ENCODE measurements at regions not wholly inside any gene's neighbourhood (a gene's known extent, or its start where the extent isn't known, plus 50 kb on each side); places are given as distances from the start of the nearest gene placed in this dataset.

DNA sequence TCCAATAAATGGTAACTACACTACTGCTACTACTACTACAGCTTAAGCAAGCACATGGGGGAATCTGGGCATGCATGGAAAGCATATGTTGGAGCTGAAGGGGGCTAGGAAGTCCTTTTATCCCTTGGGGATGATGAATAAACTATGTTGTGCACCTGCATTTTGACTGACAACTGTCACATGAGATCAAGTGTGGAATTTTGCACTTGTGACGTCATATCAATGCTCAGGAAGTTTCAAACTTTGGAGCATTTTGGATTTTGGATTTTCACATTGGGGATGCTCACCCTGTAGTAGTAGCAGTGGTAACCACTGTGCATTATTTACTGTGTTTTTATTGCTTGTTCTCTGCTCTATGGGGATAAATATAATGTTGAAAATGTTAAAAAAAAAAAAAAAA is 100.5 kb upstream of the SMAD1 start:
- Mint-ChIP-seq H3K4me3 (no peak overlapping the region), H3K27ac (no peak overlapping the region), H3K4me1 (no peaks in the 10 kb centered on the region), H3K36me3 (no peaks in the 10 kb centered on the region), H3K9me3 (no peaks in the 10 kb centered on the region), H3K27me3 (no peaks in the 10 kb centered on the region)
- CTCF ChIA-PET: no interaction called here
- no peak for DNase-seq

- Mint-ChIP-seq H3K27me3 (no peaks in the 10 kb centered on the region), H3K4me1 (no peaks in the 10 kb centered on the region), H3K4me3 (no peak overlapping the region), H3K27ac (no peak overlapping the region), H3K36me3 (no peaks in the 10 kb centered on the region), H3K9me3 (peaks cover 3% of the 10 kb centered on the region)
- CTCF ChIA-PET: no interaction called here
- DNase-seq: no peak
Measured at GRCh38 chr4:145380123-145380522, 101.5 kb upstream of the SMAD1 start.

- no peaks in the 10 kb centered on the region for H3K27me3 Mint-ChIP-seq
- no peaks in the 10 kb centered on the region for H3K36me3 Mint-ChIP-seq
- DNase-seq: no peak
- H3K9me3 Mint-ChIP-seq: peaks cover 3% of the 10 kb centered on the region
- no peaks in the 10 kb centered on the region for H3K4me1 Mint-ChIP-seq
- H3K27ac Mint-ChIP-seq: no peak overlapping the region
- no peak overlapping the region for H3K4me3 Mint-ChIP-seq
- CTCF ChIA-PET: no interaction called here
Measured at GRCh38 chr4:145375416-145375815, 106.2 kb upstream of the SMAD1 start.

DNA sequence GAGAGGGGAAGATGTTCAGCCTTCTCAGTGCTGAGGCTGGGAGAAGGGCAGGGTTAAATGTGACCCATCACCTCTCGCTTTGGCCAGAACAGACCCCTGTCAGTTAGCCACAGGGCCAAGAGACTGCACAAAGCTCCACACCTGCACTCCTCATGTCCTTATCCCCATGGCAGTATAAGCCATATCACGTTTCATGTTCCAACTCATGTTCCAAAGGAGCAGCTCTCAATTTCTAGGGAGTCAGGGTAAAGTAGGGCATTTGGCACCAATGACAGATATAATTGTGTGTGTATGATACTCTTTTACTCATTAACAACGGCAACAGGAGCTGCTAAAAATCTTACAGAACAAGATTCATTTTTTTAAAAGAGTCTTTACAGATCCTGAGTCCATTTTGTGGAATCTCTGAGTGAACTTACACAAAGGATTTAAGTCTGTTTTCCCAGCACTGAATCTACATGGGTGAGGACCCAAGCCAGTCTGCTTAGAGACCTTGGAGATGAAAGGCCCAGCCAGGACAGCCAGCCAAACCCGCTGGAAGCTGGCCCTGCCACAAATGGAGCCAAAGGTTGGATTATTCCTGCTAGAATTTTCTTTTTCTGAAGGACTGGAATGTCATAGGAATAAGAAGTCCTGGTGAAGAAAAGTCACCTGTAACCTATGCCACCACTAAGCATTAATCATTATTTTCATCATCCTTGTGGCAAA is 129.1 kb upstream of the SMAD1 start:
- Mint-ChIP-seq H3K27ac (no peak overlapping the region), H3K36me3 (no peaks in the 10 kb centered on the region), H3K4me3 (no peak overlapping the region), H3K9me3 (no peaks in the 10 kb centered on the region), H3K4me1 (no peaks in the 10 kb centered on the region), H3K27me3 (no peaks in the 10 kb centered on the region)
- CTCF ChIA-PET: no interaction called here
- DNase-seq: no peak

DNA sequence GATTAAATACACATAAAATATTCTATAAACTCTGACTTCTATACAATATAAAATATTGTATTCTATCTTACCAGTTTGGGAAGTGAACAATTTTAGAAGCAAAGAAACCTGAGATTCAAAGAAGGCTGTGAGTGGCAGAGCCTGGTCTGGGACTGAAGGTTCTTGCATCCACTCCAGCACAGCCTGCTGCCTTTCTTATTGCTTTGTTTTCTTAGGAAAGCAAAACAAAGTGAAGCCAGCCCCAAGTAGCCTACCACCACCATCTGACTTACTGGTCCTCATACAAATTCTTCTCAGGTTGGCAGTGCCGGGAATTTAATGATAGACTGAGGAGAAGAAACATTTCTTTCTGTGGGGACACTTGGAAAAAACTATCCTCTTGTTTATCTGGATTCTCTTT is 129.7 kb upstream of the SMAD1 start:
- no peaks in the 10 kb centered on the region for H3K36me3 Mint-ChIP-seq
- no peaks in the 10 kb centered on the region for H3K27me3 Mint-ChIP-seq
- DNase-seq: no peak
- H3K9me3 Mint-ChIP-seq: no peaks in the 10 kb centered on the region
- CTCF ChIA-PET: no interaction called here
- no peak overlapping the region for H3K27ac Mint-ChIP-seq
- H3K4me3 Mint-ChIP-seq: no peak overlapping the region
- no peaks in the 10 kb centered on the region for H3K4me1 Mint-ChIP-seq

DNA sequence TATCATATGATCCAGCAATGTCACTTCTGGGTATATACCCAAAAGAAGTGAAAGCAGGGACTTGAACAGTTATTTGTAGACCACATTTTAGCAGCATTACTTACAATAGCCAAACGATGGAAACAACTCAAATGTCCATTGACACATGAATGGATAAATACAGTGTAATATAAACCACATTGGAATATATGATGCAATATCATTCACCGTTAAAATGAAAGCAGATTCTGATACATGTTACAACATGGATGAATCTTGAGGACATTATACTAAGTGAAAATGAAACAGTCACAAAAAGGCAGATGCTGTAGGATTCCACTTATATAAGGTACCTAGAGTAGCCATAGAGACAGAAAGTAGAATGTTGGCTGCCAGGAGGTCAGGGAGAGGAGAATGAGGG is 130.5 kb upstream of the SMAD1 start:
- Mint-ChIP-seq H3K9me3 (no peaks in the 10 kb centered on the region), H3K4me1 (no peaks in the 10 kb centered on the region), H3K27ac (no peak overlapping the region), H3K36me3 (no peaks in the 10 kb centered on the region), H3K27me3 (no peaks in the 10 kb centered on the region), H3K4me3 (no peak overlapping the region)
- CTCF ChIA-PET: no interaction called here
- DNase-seq: no peak

GRCh38 chr4:145348291-145348690 is 133.4 kb upstream of the SMAD1 start:
- Mint-ChIP-seq H3K27ac (no peak overlapping the region), H3K27me3 (no peaks in the 10 kb centered on the region), H3K4me3 (no peak overlapping the region), H3K4me1 (no peaks in the 10 kb centered on the region), H3K9me3 (no peaks in the 10 kb centered on the region), H3K36me3 (no peaks in the 10 kb centered on the region)
- CTCF ChIA-PET: no interaction called here
- no peak for DNase-seq

GRCh38 chr4:145347684-145348083 is 134.0 kb upstream of the SMAD1 start:
- H3K4me3 Mint-ChIP-seq: no peak overlapping the region
- H3K27me3 Mint-ChIP-seq: no peaks in the 10 kb centered on the region
- no peaks in the 10 kb centered on the region for H3K36me3 Mint-ChIP-seq
- H3K9me3 Mint-ChIP-seq: no peaks in the 10 kb centered on the region
- CTCF ChIA-PET: no interaction called here
- no peaks in the 10 kb centered on the region for H3K4me1 Mint-ChIP-seq
- DNase-seq: no peak
- H3K27ac Mint-ChIP-seq: no peak overlapping the region

- Mint-ChIP-seq H3K27me3 (no peaks in the 10 kb centered on the region), H3K4me1 (no peaks in the 10 kb centered on the region), H3K36me3 (no peaks in the 10 kb centered on the region), H3K4me3 (no peak overlapping the region), H3K27ac (no peak overlapping the region), H3K9me3 (no peaks in the 10 kb centered on the region)
- CTCF ChIA-PET: no interaction called here
- no peak for DNase-seq
Measured at GRCh38 chr4:145346081-145346480, 135.6 kb upstream of the SMAD1 start.

- Mint-ChIP-seq H3K4me3 (no peak overlapping the region), H3K27ac (no peak overlapping the region), H3K4me1 (no peaks in the 10 kb centered on the region), H3K27me3 (no peaks in the 10 kb centered on the region), H3K9me3 (no peaks in the 10 kb centered on the region), H3K36me3 (no peaks in the 10 kb centered on the region)
- DNase-seq: no peak
- CTCF ChIA-PET: no interaction called here
Measured at GRCh38 chr4:145345401-145345800, 136.3 kb upstream of the SMAD1 start.

DNA sequence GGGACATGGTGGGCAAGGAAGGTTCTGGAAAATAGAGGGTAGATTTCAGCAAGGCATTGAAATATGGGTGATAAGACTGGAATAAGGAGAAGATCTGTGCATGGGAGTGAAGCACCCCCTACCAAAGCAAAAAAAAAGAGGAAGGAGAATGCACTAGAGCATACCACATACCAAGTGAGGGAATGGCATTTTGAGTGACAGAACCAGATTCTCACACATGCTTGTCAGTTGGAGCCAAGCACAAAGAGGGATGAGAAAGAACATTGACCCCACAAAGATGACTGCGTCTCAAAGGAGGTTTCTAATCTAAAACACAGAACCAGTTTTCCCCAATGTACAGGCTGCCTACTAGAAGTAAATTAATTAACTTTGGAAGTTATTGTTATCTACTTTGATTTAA is 140.3 kb upstream of the SMAD1 start:
- DNase-seq: no peak
- H3K4me3 Mint-ChIP-seq: no peak overlapping the region
- no peaks in the 10 kb centered on the region for H3K36me3 Mint-ChIP-seq
- H3K27me3 Mint-ChIP-seq: no peaks in the 10 kb centered on the region
- no peaks in the 10 kb centered on the region for H3K9me3 Mint-ChIP-seq
- H3K27ac Mint-ChIP-seq: no peak overlapping the region
- CTCF ChIA-PET: no interaction called here
- no peaks in the 10 kb centered on the region for H3K4me1 Mint-ChIP-seq

DNA sequence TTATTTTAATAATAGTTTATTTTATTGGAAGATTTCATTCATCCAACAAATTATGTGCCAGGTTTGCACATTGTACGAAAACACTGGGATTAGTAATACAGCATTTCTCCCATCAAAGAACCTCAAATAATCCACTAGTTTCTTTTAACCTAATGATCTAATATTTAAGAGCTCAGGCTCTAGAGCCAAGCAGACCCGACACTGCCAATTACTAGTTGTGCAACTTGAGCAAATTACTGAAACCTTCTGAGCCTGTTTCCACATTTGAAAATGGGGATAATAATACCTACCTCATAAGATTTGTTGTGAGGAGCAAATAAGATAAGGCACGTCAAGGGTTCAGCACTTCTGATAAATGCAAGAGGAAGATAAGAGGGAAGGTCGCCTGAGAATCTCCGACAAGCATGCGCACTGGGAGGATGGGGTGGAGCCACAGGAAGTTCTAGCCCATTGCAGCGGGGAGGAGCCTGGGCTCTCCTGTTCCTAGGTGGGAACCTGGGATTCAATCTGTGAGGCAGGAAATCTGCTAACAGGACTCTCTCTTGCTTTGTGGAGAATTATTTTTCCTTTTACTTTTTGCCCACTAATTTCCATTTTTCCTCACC is 141.5 kb upstream of the SMAD1 start:
- no peak for DNase-seq
- Mint-ChIP-seq H3K4me1 (no peaks in the 10 kb centered on the region), H3K4me3 (no peak overlapping the region), H3K36me3 (no peaks in the 10 kb centered on the region), H3K9me3 (no peaks in the 10 kb centered on the region), H3K27ac (no peak overlapping the region), H3K27me3 (peaks cover 3% of the 10 kb centered on the region)
- CTCF ChIA-PET: no interaction called here

GRCh38 chr4:145339075-145339725 is 142.5 kb upstream of the SMAD1 start:
- CTCF ChIA-PET: no interaction called here
- H3K36me3 Mint-ChIP-seq: no peaks in the 10 kb centered on the region
- no peak for DNase-seq
- no peaks in the 10 kb centered on the region for H3K9me3 Mint-ChIP-seq
- H3K27me3 Mint-ChIP-seq: peaks cover 3% of the 10 kb centered on the region
- no peak overlapping the region for H3K4me3 Mint-ChIP-seq
- no peaks in the 10 kb centered on the region for H3K4me1 Mint-ChIP-seq
- H3K27ac Mint-ChIP-seq: no peak overlapping the region

- H3K4me1 Mint-ChIP-seq: no peaks in the 10 kb centered on the region
- no peak overlapping the region for H3K4me3 Mint-ChIP-seq
- CTCF ChIA-PET: no interaction called here
Measured at GRCh38 chr4:145338568-145338967, 143.1 kb upstream of the SMAD1 start.

DNA sequence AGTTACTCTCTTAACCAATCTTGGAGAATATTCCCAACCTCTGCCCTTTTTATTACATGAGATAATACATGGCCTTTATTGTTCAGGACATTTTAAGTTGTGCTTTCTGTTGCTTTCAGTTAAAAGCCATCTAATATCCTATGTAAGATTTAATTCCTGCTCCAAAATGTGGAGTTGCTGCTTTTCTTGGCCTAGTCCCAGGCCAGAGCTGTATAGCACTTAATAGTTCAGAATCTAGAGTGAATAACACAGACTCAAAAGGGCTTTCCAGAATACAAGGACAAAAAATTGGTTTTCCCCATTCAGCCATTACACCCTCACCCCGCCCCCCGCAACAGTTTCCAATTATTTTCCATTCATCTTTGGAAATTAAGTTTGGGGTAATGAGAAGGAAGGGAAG is 144.3 kb upstream of the SMAD1 start:
- H3K9me3 Mint-ChIP-seq: no peaks in the 10 kb centered on the region
- H3K4me3 Mint-ChIP-seq: no peak overlapping the region
- H3K27me3 Mint-ChIP-seq: peaks cover 3% of the 10 kb centered on the region
- H3K36me3 Mint-ChIP-seq: no peaks in the 10 kb centered on the region
- no peaks in the 10 kb centered on the region for H3K4me1 Mint-ChIP-seq
- DNase-seq: no peak
- CTCF ChIA-PET: no interaction called here
- H3K27ac Mint-ChIP-seq: no peak overlapping the region

More at GRCh38 chr4:145338568-145338967, 143.1 kb upstream of the SMAD1 start:
- Mint-ChIP-seq H3K27me3 (peaks cover 3% of the 10 kb centered on the region), H3K27ac (no peak overlapping the region), H3K36me3 (no peaks in the 10 kb centered on the region), H3K9me3 (no peaks in the 10 kb centered on the region)
- DNase-seq: no peak
